DND-41 (cell line): ENCODE measurements at regions not wholly inside any gene's neighbourhood (a gene's known extent, or its start where the extent isn't known, plus 50 kb on each side); places are given as distances from the start of the nearest gene placed in this dataset.

ENCODE experiments used
- ATAC-seq: fragments of 200-7000 bp; cut with Tn5 transposase; 3 replicates; pipeline ENCODE4 v1.9.1; 2021; ENCODE audit warnings: low read depth; ENCODE audit not compliant: insufficient read depth
- DNase-seq: peaks from one replicate; pipeline ENCODE4 v3.0.0-alpha.2; 2020
- H2AFZ ChIP-seq: 2 replicates; pipeline ENCODE4 v1.6.0; 2012; ENCODE audit warnings: low read depth, low read length
- H3K27ac ChIP-seq: 2 replicates; pipeline ENCODE4 v1.5.1; 2012; ENCODE audit warnings: low read length, inconsistent platforms
- H3K27me3 ChIP-seq: fragments of 200-600 bp; sonication (generic); 2 replicates; pipeline ENCODE4 v1.6.0; 2012; ENCODE audit warnings: low read length, mild to moderate bottlenecking, inconsistent platforms; ENCODE audit not compliant: insufficient read depth, poor library complexity
- H3K36me3 ChIP-seq: 2 replicates; pipeline ENCODE4 v1.5.1; 2012; ENCODE audit warnings: low read length, inconsistent platforms; ENCODE audit not compliant: insufficient read depth
- H3K4me1 ChIP-seq: 2 replicates; pipeline ENCODE4 v1.5.1; 2012; ENCODE audit warnings: mild to moderate bottlenecking, low read length; ENCODE audit not compliant: insufficient read depth
- H3K4me2 ChIP-seq: 2 replicates; pipeline ENCODE4 v1.6.0; 2012; ENCODE audit warnings: mild to moderate bottlenecking, moderate library complexity, low read length, inconsistent platforms; ENCODE audit not compliant: insufficient read depth
- H3K4me3 ChIP-seq, 2 experiments: fragments of 200-600 bp in 1 of 2; shearing (Covaris generic) in 1 of 2; 2 replicates each; pipeline ENCODE4 v1.5.1; 2012 to 2016; ENCODE audit warnings: inconsistent platforms in 2 of 2, low read length in 2 of 2, mild to moderate bottlenecking in 2 of 2, low read depth in 1 of 2, moderate library complexity in 1 of 2
- H3K79me2 ChIP-seq: 2 replicates; pipeline ENCODE4 v1.6.0; 2012; ENCODE audit warnings: low read length, inconsistent platforms; ENCODE audit not compliant: insufficient read depth
- H3K9ac ChIP-seq: 2 replicates; pipeline ENCODE4 v1.6.0; 2012; ENCODE audit warnings: low read depth, mild to moderate bottlenecking, inconsistent platforms, low read length, moderate library complexity
- H3K9me3 ChIP-seq: 2 replicates; pipeline ENCODE4 v1.5.1; 2012; ENCODE audit warnings: low read length, moderate library complexity, mild to moderate bottlenecking, inconsistent platforms; ENCODE audit not compliant: insufficient read depth, severe bottlenecking
- H4K20me1 ChIP-seq: 2 replicates; pipeline ENCODE4 v1.6.0; 2012; ENCODE audit warnings: low read length; ENCODE audit not compliant: insufficient read depth
- EZH2 ChIP-seq: IDR thresholded peaks from 3 replicates; pipeline ENCODE4 v1.6.1; 2012; ENCODE audit warnings: borderline replicate concordance, low read depth, mild to moderate bottlenecking, moderate library complexity, low read length, inconsistent platforms; ENCODE audit not compliant: severe bottlenecking
- TF ChIP-seq, protein P1 (sequence below): IDR thresholded peaks from 2 replicates; pipeline ENCODE4 v1.5.1; 2012; ENCODE audit warnings: borderline replicate concordance, low read length, moderate library complexity, mild to moderate bottlenecking; ENCODE audit not compliant: poor library complexity, severe bottlenecking; ENCODE audit errors: extremely low read depth

- H3K27ac ChIP-seq = no peak overlapping the region
- no peaks in the 10 kb centered on the region for H3K27me3 ChIP-seq
- no peaks in the 10 kb centered on the region for H3K4me1 ChIP-seq
- H3K36me3 ChIP-seq = no peaks in the 10 kb centered on the region
- no peaks in the 10 kb centered on the region for H3K9me3 ChIP-seq
- H4K20me1 ChIP-seq = no peaks in the 10 kb centered on the region
- H2AFZ ChIP-seq = no peak overlapping the region
- DNase-seq (no peak), ATAC-seq (no peak)
- H3K9ac ChIP-seq = no peak overlapping the region
- no peak overlapping the region for H3K4me2 ChIP-seq
- no peak overlapping the region for H3K4me3 ChIP-seq
- no peaks in the 10 kb centered on the region for H3K79me2 ChIP-seq
- TF ChIP-seq, protein P1, sequence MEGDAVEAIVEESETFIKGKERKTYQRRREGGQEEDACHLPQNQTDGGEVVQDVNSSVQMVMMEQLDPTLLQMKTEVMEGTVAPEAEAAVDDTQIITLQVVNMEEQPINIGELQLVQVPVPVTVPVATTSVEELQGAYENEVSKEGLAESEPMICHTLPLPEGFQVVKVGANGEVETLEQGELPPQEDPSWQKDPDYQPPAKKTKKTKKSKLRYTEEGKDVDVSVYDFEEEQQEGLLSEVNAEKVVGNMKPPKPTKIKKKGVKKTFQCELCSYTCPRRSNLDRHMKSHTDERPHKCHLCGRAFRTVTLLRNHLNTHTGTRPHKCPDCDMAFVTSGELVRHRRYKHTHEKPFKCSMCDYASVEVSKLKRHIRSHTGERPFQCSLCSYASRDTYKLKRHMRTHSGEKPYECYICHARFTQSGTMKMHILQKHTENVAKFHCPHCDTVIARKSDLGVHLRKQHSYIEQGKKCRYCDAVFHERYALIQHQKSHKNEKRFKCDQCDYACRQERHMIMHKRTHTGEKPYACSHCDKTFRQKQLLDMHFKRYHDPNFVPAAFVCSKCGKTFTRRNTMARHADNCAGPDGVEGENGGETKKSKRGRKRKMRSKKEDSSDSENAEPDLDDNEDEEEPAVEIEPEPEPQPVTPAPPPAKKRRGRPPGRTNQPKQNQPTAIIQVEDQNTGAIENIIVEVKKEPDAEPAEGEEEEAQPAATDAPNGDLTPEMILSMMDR = no peak
- TF ChIP-seq EZH2 = no peak
Observed at GRCh38 chr18:73831688-73832087, 315.9 kb downstream of the FBXO15 start.

DNA sequence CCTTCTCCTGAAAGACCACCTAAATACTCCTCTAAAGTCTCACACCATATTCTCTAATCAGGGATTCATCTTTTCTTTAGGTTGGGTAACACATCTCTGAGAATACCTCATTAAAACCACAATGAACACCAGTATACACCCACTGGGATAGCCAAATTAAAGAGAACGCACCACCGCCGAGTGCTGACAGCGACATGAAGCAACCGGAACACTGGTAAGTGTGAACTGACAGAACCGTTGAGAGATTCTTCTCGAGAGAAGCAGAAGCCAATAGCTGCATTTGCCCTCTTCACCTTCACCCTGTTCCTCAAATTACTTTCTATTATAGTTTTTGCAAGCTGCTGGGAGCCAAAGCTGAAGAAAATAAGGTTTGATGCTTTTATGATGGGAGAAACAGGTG, 318.5 kb downstream of the FBXO15 start:
- no peaks in the 10 kb centered on the region for H3K79me2 ChIP-seq
- no peaks in the 10 kb centered on the region for H3K4me1 ChIP-seq
- H3K4me3 ChIP-seq = no peak overlapping the region
- no peaks in the 10 kb centered on the region for H3K9me3 ChIP-seq
- no peak overlapping the region for H2AFZ ChIP-seq
- ATAC-seq (no peak), DNase-seq (no peak)
- no peaks in the 10 kb centered on the region for H3K36me3 ChIP-seq
- no peak overlapping the region for H3K4me2 ChIP-seq
- H3K27me3 ChIP-seq = no peaks in the 10 kb centered on the region
- H3K9ac ChIP-seq = no peak overlapping the region
- no peaks in the 10 kb centered on the region for H4K20me1 ChIP-seq
- no peak for TF ChIP-seq EZH2
- TF ChIP-seq, protein P1 = no peak
- H3K27ac ChIP-seq = no peak overlapping the region

GRCh38 chr18:73827801-73828200, 319.8 kb downstream of the FBXO15 start:
- ATAC-seq (no peak), DNase-seq (no peak)
- no peak for TF ChIP-seq EZH2
- TF ChIP-seq, protein P1 = no peak
- H3K27ac ChIP-seq = no peak overlapping the region
- no peak overlapping the region for H3K9ac ChIP-seq
- no peaks in the 10 kb centered on the region for H3K9me3 ChIP-seq
- no peaks in the 10 kb centered on the region for H4K20me1 ChIP-seq
- H3K4me2 ChIP-seq = no peak overlapping the region
- no peaks in the 10 kb centered on the region for H3K36me3 ChIP-seq
- H3K79me2 ChIP-seq = no peaks in the 10 kb centered on the region
- no peaks in the 10 kb centered on the region for H3K27me3 ChIP-seq
- no peaks in the 10 kb centered on the region for H3K4me1 ChIP-seq
- no peak overlapping the region for H3K4me3 ChIP-seq
- H2AFZ ChIP-seq = no peak overlapping the region

- no peaks in the 10 kb centered on the region for H3K79me2 ChIP-seq
- TF ChIP-seq, protein P1 = no peak
- TF ChIP-seq EZH2 = no peak
- no peak overlapping the region for H3K4me2 ChIP-seq
- no peaks in the 10 kb centered on the region for H3K9me3 ChIP-seq
- DNase-seq (no peak), ATAC-seq (no peak)
- H3K36me3 ChIP-seq = no peaks in the 10 kb centered on the region
- no peaks in the 10 kb centered on the region for H3K27me3 ChIP-seq
- H3K4me1 ChIP-seq = no peaks in the 10 kb centered on the region
- H4K20me1 ChIP-seq = no peaks in the 10 kb centered on the region
- H3K27ac ChIP-seq = no peak overlapping the region
- no peak overlapping the region for H3K4me3 ChIP-seq
- H3K9ac ChIP-seq = no peak overlapping the region
- H2AFZ ChIP-seq = no peak overlapping the region
Observed at GRCh38 chr18:73826098-73826497, 321.5 kb downstream of the FBXO15 start.
